ENCODE measurements at regions not wholly inside any gene's neighbourhood (a gene's known extent, or its start where the extent isn't known, plus 50 kb on each side); places are given as distances from the start of the nearest gene placed in this dataset.
A peak's percentile ranks its signal among the peaks of the same experiment; 100 is the strongest.

GRCh38 chr11:69370984-69371709, 77.2 kb downstream of the MYEOV start:
- no peak for TF ChIP-seq CTCF (IDR thresholded peaks at IDR 0.05)
- ATAC-seq (ENCODE audit: low FRiP score) (no peak), DNase-seq (ENCODE audit: low spot score) (no peak)

DNA sequence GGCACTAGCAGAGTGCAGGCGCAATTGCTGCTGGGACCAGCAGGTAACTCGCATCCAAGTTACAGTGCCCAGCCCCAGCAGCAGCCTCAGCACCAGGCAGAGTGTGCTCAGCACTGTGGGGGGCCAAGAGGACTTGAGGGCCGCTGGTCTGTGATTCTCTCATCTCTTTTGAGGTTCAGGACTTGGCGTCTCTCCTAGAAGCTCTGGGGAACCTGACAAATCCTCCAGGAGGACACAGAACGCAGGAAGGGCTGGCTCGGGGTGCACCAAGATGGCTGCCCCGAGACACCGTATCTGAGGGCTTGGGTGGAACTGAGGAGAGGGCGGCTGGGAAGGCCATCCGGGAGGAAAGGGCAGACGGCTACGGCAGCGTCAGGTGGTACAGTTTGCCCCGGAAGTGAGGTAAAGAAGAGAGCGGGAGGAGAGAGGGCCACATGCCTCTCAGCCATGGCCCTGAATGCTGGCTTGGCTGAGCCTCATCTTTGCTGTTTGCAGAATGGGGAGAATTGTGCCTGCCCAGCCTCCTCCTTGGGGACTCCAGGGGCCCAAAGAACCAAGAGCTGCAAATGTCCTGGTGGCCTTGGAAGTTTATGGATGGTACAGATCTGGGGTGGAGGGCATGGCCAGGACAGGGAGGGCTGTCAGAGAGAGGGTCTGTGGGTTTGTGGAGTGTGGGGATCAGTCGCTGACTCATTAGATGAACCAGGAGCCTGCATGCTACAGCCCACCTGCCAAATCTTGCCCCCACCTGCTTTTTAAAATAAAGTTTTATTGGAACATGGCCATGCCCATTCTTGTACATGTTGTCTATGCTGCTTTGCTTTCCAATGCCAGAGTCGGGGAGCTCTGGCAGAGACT, 78.0 kb downstream of the MYEOV start:
- no peak for DNase-seq (ENCODE audit: low spot score)
- no peak for TF ChIP-seq CTCF (IDR thresholded peaks at IDR 0.05)
- ATAC-seq (ENCODE audit: low FRiP score), result no peak

DNA sequence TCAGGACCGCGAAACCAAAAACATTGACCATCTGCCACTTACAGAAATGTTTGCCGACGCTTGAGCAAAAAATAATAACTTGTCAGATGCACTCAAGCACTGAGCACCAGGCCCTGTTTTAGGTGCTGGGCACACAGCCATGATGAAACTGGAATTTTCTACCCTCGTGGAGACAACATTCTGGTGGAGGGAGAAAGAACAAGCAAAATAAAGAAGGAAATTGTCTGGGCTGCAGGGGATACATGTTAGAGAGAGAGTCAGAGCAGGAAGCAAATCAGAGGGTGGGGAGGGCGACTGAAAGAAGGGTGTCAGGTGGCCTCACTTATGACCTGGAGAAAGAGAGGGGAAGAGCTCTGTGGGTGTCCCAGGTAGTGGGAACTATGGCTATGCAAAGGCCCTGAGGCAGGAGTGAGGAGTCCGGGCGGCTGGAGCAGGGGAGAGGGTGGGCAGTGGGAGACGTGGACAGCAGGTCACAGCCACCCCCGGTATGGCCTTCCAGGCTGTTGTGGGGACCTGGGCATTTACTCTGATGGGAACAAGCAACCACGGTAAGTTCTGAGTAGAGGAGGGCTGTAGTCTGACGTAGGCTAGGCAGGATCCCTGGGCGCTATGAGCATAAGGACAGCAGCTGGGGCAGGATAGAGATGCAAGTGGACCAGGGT, 78.8 kb downstream of the MYEOV start:
- DNase-seq (ENCODE audit: low spot score), result no peak
- no peak for TF ChIP-seq CTCF (IDR thresholded peaks at IDR 0.05)
- no peak for ATAC-seq (ENCODE audit: low FRiP score)

GRCh38 chr11:69373251-69373635, 79.3 kb downstream of the MYEOV start:
- no peak for TF ChIP-seq CTCF (IDR thresholded peaks at IDR 0.05)
- DNase-seq (ENCODE audit: low spot score), result peak; percentile 16

GRCh38 chr11:69374110-69374945, 80.4 kb downstream of the MYEOV start:
- no peak for TF ChIP-seq CTCF (IDR thresholded peaks at IDR 0.05)
- no peak for ATAC-seq (ENCODE audit: low FRiP score)
- DNase-seq (ENCODE audit: low spot score), result peak; percentile 13

More at GRCh38 chr11:69373251-69373635, 79.3 kb downstream of the MYEOV start:
- ATAC-seq (ENCODE audit: low FRiP score), result no peak

GRCh38 chr11:69374946-69375310, 81.0 kb downstream of the MYEOV start:
- no peak for TF ChIP-seq CTCF (IDR thresholded peaks at IDR 0.05)
- DNase-seq (ENCODE audit: low spot score), result peak; percentile 7
- no peak for ATAC-seq (ENCODE audit: low FRiP score)
